Colonic mucosa (tissue), 4 donors: ENCODE measurements at regions not wholly inside any gene's neighbourhood (a gene's known extent, or its start where the extent isn't known, plus 50 kb on each side); places are given as distances from the start of the nearest gene placed in this dataset.
"Not testable (repeated sequence)": the region's sequence is repeated elsewhere in the genome, so short reads cannot be mapped to it uniquely, and the experiment has no call there.

Experiments used
- DNase-seq: peaks from one replicate; pipeline ENCODE4 v3.0.0-alpha.2; 2020
- H3K27ac ChIP-seq: fragments of 200-600 bp; one replicate; pipeline ENCODE4 v1.8.0; 2021
- H3K27me3 ChIP-seq: fragments of 200-600 bp; one replicate; pipeline ENCODE4 v1.8.0; 2021
- H3K36me3 ChIP-seq: fragments of 200-600 bp; one replicate; pipeline ENCODE4 v1.8.0; 2021
- H3K4me1 ChIP-seq: fragments of 200-600 bp; one replicate; pipeline ENCODE4 v1.8.0; 2021; ENCODE audit warnings: mild to moderate bottlenecking
- H3K4me3 ChIP-seq: fragments of 200-600 bp; one replicate; pipeline ENCODE4 v1.8.0; 2021
- H3K9ac ChIP-seq, 2 donors: one replicate each; pipeline ENCODE4 v1.7.0; 2013; ENCODE audit warnings: control low read depth in 2 of 2, low read depth in 2 of 2, low read length in 2 of 2
- H3K9me3 ChIP-seq: fragments of 200-600 bp; one replicate; pipeline ENCODE4 v1.8.0; 2021
- intact Hi-C: fragments of 100-400 bp; cut with DNase I; formaldehyde crosslinking; loops from one replicate; pipeline ENCODE4 v1.14.1; 2022
- TF ChIP-seq, protein P1 (sequence below): fragments of 200-600 bp; IDR thresholded peaks from one replicate; pipeline ENCODE4 v1.8.0; 2022; ENCODE audit warnings: antibody characterized with exemption, mild to moderate bottlenecking
- donor health status: healthy.
- donor health status: DM: no; HTN: no; CAD: no.
- donor health status: DM: no; HTN: no; CAD: no.

DNA sequence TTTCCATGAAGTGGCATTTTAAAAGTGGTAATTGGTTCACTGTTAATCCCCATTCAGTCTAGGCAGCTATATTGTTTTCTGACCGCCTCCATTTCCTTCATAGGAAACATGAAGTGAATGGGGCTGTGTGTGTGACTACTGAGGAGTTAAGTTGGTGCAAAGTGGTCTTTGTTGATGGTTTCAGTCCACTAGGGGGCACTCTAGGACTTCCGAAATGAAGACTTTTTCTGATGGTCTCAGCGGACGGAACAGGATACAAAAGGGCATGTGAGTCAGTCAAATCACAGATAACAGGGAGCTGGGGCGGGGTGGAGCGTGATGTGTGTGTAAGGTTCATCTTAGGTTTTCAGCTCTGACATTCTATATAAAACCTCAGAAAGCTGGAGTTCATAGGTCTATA lies 240.1 kb upstream of the OR4E1 start:
- Histone ChIP-seq H3K4me1 (no peaks in the 10 kb centered on the region), H3K9me3 (no peaks in the 10 kb centered on the region), H3K36me3 (no peaks in the 10 kb centered on the region), H3K4me3 (no peak overlapping the region), H3K27ac (no peak overlapping the region), H3K9ac (no peak overlapping the region), H3K27me3 (no peaks in the 10 kb centered on the region)
- DNase-seq = peak; percentile 74
- TF ChIP-seq, protein P1, sequence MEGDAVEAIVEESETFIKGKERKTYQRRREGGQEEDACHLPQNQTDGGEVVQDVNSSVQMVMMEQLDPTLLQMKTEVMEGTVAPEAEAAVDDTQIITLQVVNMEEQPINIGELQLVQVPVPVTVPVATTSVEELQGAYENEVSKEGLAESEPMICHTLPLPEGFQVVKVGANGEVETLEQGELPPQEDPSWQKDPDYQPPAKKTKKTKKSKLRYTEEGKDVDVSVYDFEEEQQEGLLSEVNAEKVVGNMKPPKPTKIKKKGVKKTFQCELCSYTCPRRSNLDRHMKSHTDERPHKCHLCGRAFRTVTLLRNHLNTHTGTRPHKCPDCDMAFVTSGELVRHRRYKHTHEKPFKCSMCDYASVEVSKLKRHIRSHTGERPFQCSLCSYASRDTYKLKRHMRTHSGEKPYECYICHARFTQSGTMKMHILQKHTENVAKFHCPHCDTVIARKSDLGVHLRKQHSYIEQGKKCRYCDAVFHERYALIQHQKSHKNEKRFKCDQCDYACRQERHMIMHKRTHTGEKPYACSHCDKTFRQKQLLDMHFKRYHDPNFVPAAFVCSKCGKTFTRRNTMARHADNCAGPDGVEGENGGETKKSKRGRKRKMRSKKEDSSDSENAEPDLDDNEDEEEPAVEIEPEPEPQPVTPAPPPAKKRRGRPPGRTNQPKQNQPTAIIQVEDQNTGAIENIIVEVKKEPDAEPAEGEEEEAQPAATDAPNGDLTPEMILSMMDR = peak; percentile 41
- intact Hi-C loops = no loop called here

DNA sequence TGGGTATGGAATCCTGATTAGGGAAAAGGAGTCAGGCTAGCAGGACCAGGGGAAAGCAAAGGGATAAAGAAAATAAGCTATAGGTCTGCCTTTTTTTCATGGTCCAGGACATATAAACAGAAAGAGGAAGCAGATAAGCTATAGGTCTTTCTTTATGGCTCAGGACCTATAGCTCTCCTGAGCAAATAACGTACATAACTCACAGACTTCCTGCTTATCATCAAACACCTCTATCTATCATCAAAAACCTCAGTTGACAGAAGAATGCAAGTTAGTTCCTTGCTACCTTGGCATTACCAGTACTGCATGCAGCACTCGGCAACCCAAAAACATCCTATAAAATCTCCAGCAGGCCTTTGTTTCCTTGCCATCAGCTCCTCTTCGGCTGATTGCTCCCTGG lies 238.7 kb upstream of the OR4E1 start:
- no peak for DNase-seq
- no peaks in the 10 kb centered on the region for H3K36me3 ChIP-seq
- no peaks in the 10 kb centered on the region for H3K27me3 ChIP-seq
- intact Hi-C loops = no loop called here
- TF ChIP-seq, protein P1 = no peak
- H3K4me1 ChIP-seq = no peaks in the 10 kb centered on the region
- H3K9me3 ChIP-seq = no peaks in the 10 kb centered on the region
- H3K4me3 ChIP-seq = no peak overlapping the region
- no peak overlapping the region for H3K9ac ChIP-seq
- no peak overlapping the region for H3K27ac ChIP-seq

DNA sequence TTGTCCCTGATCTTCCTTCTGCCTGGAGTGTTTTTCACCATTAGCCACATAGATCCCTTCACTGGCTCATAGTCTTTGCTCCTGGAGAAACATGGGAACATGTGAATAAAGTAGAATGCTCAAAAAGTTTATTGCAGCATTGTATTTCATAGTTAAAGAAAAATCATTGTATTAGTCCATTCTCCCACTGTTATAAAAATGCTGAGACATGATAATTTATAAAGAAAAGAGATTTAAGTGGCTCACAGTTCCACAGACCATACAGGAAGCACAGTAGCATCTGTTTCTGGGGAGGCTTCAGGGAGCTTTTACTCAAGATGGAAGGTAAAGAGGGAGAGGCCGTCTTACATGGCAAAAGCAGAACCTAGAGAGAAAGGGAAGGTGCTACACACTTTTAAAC lies 238.3 kb upstream of the OR4E1 start:
- no peaks in the 10 kb centered on the region for H3K27me3 ChIP-seq
- no peaks in the 10 kb centered on the region for H3K9me3 ChIP-seq
- DNase-seq = no peak
- no peak overlapping the region for H3K27ac ChIP-seq
- TF ChIP-seq, protein P1 = no peak
- no peaks in the 10 kb centered on the region for H3K36me3 ChIP-seq
- H3K4me1 ChIP-seq = no peaks in the 10 kb centered on the region
- H3K4me3 ChIP-seq = no peak overlapping the region
- intact Hi-C loops = no loop called here
- H3K9ac ChIP-seq = no peak overlapping the region

DNA sequence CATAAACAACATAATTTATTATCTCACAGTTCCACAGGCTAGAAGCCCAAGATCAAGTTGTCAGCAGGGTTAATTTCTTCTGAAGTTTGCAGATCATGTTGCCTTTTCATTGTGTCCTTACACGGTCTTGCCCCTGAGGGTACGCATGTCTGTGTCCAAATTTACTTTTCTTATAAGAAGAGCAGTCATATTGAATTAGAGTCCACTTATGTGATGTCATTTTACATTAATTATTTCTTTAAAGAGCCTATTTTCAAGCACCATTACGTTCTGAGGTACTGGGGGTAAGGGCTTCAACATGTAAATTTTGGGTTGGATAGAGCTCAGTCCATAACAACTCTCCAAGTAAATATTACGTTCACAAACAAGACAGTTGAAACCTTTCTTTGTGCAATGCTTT lies 236.6 kb upstream of the OR4E1 start:
- Histone ChIP-seq H3K27ac (no peak overlapping the region), H3K27me3 (no peaks in the 10 kb centered on the region), H3K36me3 (no peaks in the 10 kb centered on the region), H3K4me1 (no peaks in the 10 kb centered on the region), H3K9me3 (no peaks in the 10 kb centered on the region), H3K4me3 (no peak overlapping the region), H3K9ac (no peak overlapping the region)
- DNase-seq = no peak
- intact Hi-C loops = no loop called here
- TF ChIP-seq, protein P1 = no peak

DNA sequence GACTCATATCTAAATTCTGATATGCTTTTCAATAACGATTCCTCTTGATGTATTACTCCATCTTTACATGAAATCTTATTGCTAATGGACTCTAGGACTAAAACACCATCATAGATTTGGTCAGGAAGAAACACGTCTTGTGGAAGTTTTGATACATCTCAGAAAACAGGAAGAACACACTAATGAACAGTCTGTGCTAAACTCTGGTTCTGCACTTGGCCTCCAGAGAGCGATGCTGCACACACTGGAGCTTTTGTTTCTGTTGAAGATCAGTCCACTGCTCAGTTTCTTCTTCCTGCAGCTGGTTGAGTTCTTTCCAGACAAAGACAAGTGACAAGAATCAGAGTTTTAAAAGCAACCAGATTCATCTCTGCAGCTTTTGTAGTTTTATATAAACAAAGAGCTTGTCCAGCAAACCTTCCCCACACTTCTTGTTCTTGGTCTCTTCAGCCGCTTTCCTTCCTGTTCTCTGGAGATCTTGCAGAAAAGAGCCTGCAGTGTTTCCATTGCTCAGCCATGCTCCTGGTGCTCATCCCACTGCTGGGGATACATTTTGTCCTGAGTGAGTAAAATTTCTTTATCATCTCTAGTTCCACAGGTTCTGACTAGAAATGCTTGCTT lies 229.1 kb upstream of the OR4E1 start:
- no peaks in the 10 kb centered on the region for H3K36me3 ChIP-seq
- no peaks in the 10 kb centered on the region for H3K27me3 ChIP-seq
- H3K9me3 ChIP-seq = no peaks in the 10 kb centered on the region
- no peak overlapping the region for H3K4me3 ChIP-seq
- H3K9ac ChIP-seq = no peak overlapping the region
- H3K27ac ChIP-seq = no peak overlapping the region
- H3K4me1 ChIP-seq = no peaks in the 10 kb centered on the region
- TF ChIP-seq, protein P1 = no peak
- no peak for DNase-seq
- intact Hi-C loops = no loop called here

DNA sequence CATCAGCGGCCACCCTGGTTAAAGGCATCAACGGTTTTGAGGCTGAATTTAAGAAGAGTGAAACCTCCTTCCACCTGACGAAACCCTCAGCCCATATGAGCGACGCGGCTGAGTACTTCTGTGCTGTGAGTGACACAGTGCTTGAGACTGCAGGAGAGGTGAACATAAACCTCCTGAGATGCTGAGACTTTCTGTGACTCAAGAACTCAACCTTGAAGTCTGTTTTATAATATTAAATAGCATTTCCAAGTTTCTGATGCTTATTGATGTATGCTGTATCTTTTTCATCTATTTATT lies 221.2 kb upstream of the OR4E1 start:
- H3K4me3 ChIP-seq, H3K27ac ChIP-seq, H3K4me1 ChIP-seq, DNase-seq, H3K9me3 ChIP-seq, H3K27me3 ChIP-seq, H3K9ac ChIP-seq, H3K36me3 ChIP-seq, intact Hi-C loops: not testable (repeated sequence)
